GM18498 (cell line): ENCODE measurements at regions not wholly inside any gene's neighbourhood (a gene's known extent, or its start where the extent isn't known, plus 50 kb on each side); places are given as distances from the start of the nearest gene placed in this dataset.

Experiments
- ATAC-seq: cut with Tn5 transposase; IDR thresholded peaks from one replicate; pipeline ENCODE4 v1.9.1; 2021; ENCODE audit warnings: mild to moderate bottlenecking, moderate library complexity; ENCODE audit not compliant: unreplicated experiment

DNA sequence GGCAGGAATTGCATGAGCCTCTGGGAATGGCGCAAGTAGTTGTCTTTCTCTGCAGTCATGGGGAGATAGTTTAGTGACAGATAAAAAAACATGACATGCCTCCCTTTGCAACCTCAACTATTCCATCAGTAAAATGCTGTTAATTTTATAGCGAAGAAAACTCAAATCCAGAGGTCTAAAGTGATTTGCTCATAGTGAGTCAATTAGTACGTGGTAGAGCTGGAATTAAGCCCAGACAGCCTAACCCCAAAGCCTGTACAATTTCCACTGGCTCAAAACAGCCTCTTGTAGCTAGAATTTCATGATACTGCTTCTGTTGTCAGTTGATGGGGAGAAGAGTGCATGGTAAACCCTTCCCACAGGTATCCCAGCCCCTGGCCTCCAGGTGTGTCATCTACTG is 81.3 kb upstream of the TRPC5 start:
- ATAC-seq: no peak

DNA sequence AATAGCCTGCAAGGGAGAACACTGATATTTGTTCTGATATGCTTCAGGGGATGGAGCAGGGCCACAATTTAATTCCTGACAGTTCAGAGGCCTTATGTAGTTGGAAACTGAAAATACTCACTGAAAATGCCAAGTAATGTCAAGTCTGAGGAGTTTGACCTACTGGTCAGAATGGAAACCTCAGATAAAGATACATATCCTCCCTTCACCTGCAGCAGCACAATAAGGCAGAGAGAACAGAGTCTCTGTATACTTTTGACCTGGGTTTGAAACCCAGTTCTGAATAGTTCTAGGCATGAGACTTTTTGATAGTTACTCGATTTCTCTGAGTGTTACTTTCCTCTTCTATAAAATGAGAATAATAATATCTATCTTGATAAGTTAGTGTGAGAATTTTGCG is 65.8 kb upstream of the TRPC5 start:
- ATAC-seq: no peak

DNA sequence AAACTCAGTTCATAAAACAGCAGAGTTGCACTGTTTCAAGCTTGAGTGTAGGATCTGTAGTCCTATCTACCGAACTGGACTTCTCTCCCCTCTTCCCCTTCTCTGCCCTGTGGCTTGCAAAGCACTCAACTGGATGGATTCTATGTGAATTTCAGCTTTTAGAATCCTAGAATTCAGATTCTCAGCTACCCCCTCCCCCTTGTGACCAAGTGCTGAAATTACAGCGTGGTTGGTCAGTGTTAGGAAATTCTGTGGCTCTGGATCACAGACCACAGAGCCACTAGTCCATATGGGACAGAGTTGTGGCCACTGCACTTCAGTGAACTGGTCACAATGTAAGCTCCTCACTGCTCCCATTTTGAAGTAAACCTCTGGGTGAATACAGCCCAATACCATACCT is 64.6 kb upstream of the TRPC5 start:
- no peak for ATAC-seq

DNA sequence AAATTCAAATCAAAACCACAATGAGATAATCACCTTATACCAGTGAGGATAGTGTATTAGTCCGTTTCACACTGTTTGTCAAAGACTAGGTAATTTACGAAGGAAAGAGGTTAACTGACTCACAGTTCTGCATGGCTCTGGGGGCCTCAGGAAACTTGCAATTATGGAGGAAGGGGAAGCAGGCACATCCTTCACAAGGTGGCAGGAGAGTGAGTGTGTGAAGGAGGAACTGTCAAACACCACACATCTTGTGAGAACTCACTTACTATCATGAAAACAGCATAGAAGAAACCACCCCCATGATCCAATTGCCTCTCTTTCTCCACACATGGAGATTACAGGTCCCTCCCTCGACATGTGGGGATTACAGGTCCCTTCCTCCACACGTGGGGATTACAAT is 54.7 kb upstream of the TRPC5 start:
- no peak for ATAC-seq
